CD4-positive, alpha-beta memory T cell (primary cell): ENCODE measurements at regions not wholly inside any gene's neighbourhood (a gene's known extent, or its start where the extent isn't known, plus 50 kb on each side); places are given as distances from the start of the nearest gene placed in this dataset.
"Not testable (repeated sequence)": the region's sequence is repeated elsewhere in the genome, so short reads cannot be mapped to it uniquely, and the experiment has no call there.

Source experiments
- CTCF ChIA-PET: fragments of 350-600 bp; sonication (Branson Sonifier 250); formaldehyde crosslinking; loops from one replicate; lab custom pipeline; 2021; ENCODE audit warnings: inconsistent platforms; ENCODE audit not compliant: partially characterized antibody; lab: Charles Lee
- POLR2A ChIA-PET: fragments of 350-600 bp; sonication (Branson Sonifier 250); formaldehyde crosslinking; loops from one replicate; lab custom pipeline; 2021; ENCODE audit not compliant: partially characterized antibody; lab: Charles Lee
- DNase-seq, 5 donors: peaks; one replicate each; pipeline versions ENCODE4 v3.0.0 to v3.0.0-alpha.2; 2020 to 2022; ENCODE audit warnings: mixed read lengths in 1 of 5
- H3K27ac ChIP-seq: one replicate; pipeline ENCODE4 v1.7.0; 2013; ENCODE audit warnings: low read depth, low read length
- H3K27me3 ChIP-seq: 2 replicates; pipeline ENCODE4 v1.7.0; 2013; ENCODE audit warnings: mild to moderate bottlenecking, low read length, moderate library complexity; ENCODE audit not compliant: insufficient read depth
- H3K36me3 ChIP-seq: 2 replicates; pipeline ENCODE4 v1.7.0; 2013; ENCODE audit warnings: mild to moderate bottlenecking, low read length, moderate library complexity; ENCODE audit not compliant: insufficient read depth
- H3K4me1 ChIP-seq: 2 replicates; pipeline ENCODE4 v1.7.0; 2013; ENCODE audit warnings: mild to moderate bottlenecking, low read length, moderate library complexity; ENCODE audit not compliant: insufficient read depth
- H3K4me3 ChIP-seq, 2 donors: one replicate each; pipeline ENCODE4 v1.7.0; 2013; ENCODE audit warnings: low read length in 2 of 2, mild to moderate bottlenecking in 1 of 2
- H3K9me3 ChIP-seq, 2 donors: one replicate each; pipeline ENCODE4 v1.7.0; 2013; ENCODE audit warnings: low read length in 2 of 2, control low read depth in 1 of 2; ENCODE audit not compliant: control insufficient read depth in 1 of 2
- H3K27ac Mint-ChIP-seq, 7 donors: one replicate each; pipeline ENCODE4 v1.8.0; 2020 to 2021; ENCODE audit warnings: mixed read lengths in 7 of 7, mild to moderate bottlenecking in 6 of 7, inconsistent platforms in 3 of 7, moderate library complexity in 3 of 7
- H3K27me3 Mint-ChIP-seq, 2 donors: one replicate each; pipeline ENCODE4 v1.8.0; 2020 to 2021; ENCODE audit warnings: mixed read lengths in 2 of 2
- H3K36me3 Mint-ChIP-seq, 2 donors: one replicate each; pipeline ENCODE4 v1.8.0; 2020 to 2021; ENCODE audit warnings: mixed read lengths in 2 of 2, inconsistent platforms in 1 of 2, mild to moderate bottlenecking in 1 of 2
- H3K4me1 Mint-ChIP-seq, 4 donors: one replicate each; pipeline ENCODE4 v1.8.0; 2020 to 2021; ENCODE audit warnings: mixed read lengths in 4 of 4, mild to moderate bottlenecking in 1 of 4
- H3K4me3 Mint-ChIP-seq, 8 donors: one replicate each; pipeline ENCODE4 v1.8.0; 2020 to 2021; ENCODE audit warnings: mixed read lengths in 8 of 8, mild to moderate bottlenecking in 7 of 8, moderate library complexity in 6 of 8, inconsistent platforms in 3 of 8
- H3K9me3 Mint-ChIP-seq, 8 donors: one replicate each; pipeline ENCODE4 v1.8.0; 2020 to 2021; ENCODE audit warnings: mixed read lengths in 8 of 8, mild to moderate bottlenecking in 5 of 8, inconsistent platforms in 3 of 8, moderate library complexity in 1 of 8
- intact Hi-C: fragments of 100-400 bp; cut with micrococcal nuclease; formaldehyde crosslinking; loops from one replicate; pipeline ENCODE4 v1.15.1; 2023

GRCh38 chr1:229006121-229006870, 264.6 kb upstream of the RAB4A start:
- Histone ChIP-seq H3K4me1 (peaks cover 6% of the 10 kb centered on the region), H3K4me3 (no peak overlapping the region), H3K27ac (no peak overlapping the region), H3K27me3 (no peaks in the 10 kb centered on the region), H3K36me3 (no peaks in the 10 kb centered on the region), H3K9me3 (no peaks in the 10 kb centered on the region)
- no peaks in the 10 kb centered on the region for H3K36me3 Mint-ChIP-seq
- H3K27me3 Mint-ChIP-seq = no peaks in the 10 kb centered on the region
- DNase-seq = no peak
- ChIA-PET POLR2A (no interaction called here), CTCF (no interaction called here)
- peak overlapping the region in 1 of 7 donors; percentile 22 for H3K27ac Mint-ChIP-seq
- no peaks in the 10 kb centered on the region for H3K9me3 Mint-ChIP-seq
- H3K4me1 Mint-ChIP-seq = peaks cover 3 to 18% (median 13%) of the 10 kb centered on the region in 4 donors
- intact Hi-C loops = no loop called here
- no peak overlapping the region for H3K4me3 Mint-ChIP-seq

GRCh38 chr1:229007167-229007566, 263.7 kb upstream of the RAB4A start:
- Mint-ChIP-seq H3K4me3 (no peak overlapping the region), H3K27me3 (no peaks in the 10 kb centered on the region), H3K27ac (no peak overlapping the region), H3K36me3 (no peaks in the 10 kb centered on the region), H3K4me1 (peaks cover 0 to 9% (median 5%) of the 10 kb centered on the region in 4 donors), H3K9me3 (no peaks in the 10 kb centered on the region)
- Histone ChIP-seq H3K27me3 (no peaks in the 10 kb centered on the region), H3K36me3 (no peaks in the 10 kb centered on the region), H3K9me3 (no peaks in the 10 kb centered on the region), H3K27ac (no peak overlapping the region), H3K4me3 (no peak overlapping the region), H3K4me1 (no peaks in the 10 kb centered on the region)
- intact Hi-C loops = no loop called here
- CTCF ChIA-PET = no interaction called here
- POLR2A ChIA-PET = no interaction called here
- DNase-seq = no peak

- POLR2A ChIA-PET = interaction anchor here (0.7 kb wide), 1 partner anchor 8 kb away, joined by 3 read pairs; no protein-coding TSS in a partner anchor
- H3K4me1 Mint-ChIP-seq = peaks cover 0 to 4% (median 1%) of the 10 kb centered on the region in 4 donors
Measured at GRCh38 chr1:229007701-229008100, 263.2 kb upstream of the RAB4A start.

GRCh38 chr1:229008347-229008746, 262.6 kb upstream of the RAB4A start:
- H3K36me3 Mint-ChIP-seq, CTCF ChIA-PET, H3K9me3 Mint-ChIP-seq, DNase-seq, H3K27ac Mint-ChIP-seq, H3K27ac ChIP-seq, H3K27me3 ChIP-seq, H3K27me3 Mint-ChIP-seq, H3K4me3 ChIP-seq, intact Hi-C loops, H3K36me3 ChIP-seq, H3K9me3 ChIP-seq, H3K4me1 ChIP-seq, H3K4me1 Mint-ChIP-seq, H3K4me3 Mint-ChIP-seq: not testable (repeated sequence)
- POLR2A ChIA-PET = interaction anchor here (0.7 kb wide), 1 partner anchor 8 kb away, joined by 3 read pairs; no protein-coding TSS in a partner anchor

More at GRCh38 chr1:229007701-229008100, 263.2 kb upstream of the RAB4A start:
- Histone ChIP-seq H3K27me3 (no peaks in the 10 kb centered on the region), H3K9me3 (no peaks in the 10 kb centered on the region), H3K4me3 (no peak overlapping the region), H3K36me3 (no peaks in the 10 kb centered on the region), H3K4me1 (no peaks in the 10 kb centered on the region), H3K27ac (no peak overlapping the region)
- no peak overlapping the region for H3K27ac Mint-ChIP-seq
- H3K4me3 Mint-ChIP-seq = no peak overlapping the region
- no peaks in the 10 kb centered on the region for H3K36me3 Mint-ChIP-seq
- CTCF ChIA-PET = no interaction called here
- no peaks in the 10 kb centered on the region for H3K9me3 Mint-ChIP-seq
- intact Hi-C loops = no loop called here
- no peaks in the 10 kb centered on the region for H3K27me3 Mint-ChIP-seq
- no peak for DNase-seq

GRCh38 chr1:229011022-229011421, 259.9 kb upstream of the RAB4A start:
- H3K4me3 Mint-ChIP-seq = no peak overlapping the region
- Histone ChIP-seq H3K27ac (no peak overlapping the region), H3K27me3 (no peaks in the 10 kb centered on the region), H3K4me3 (no peak overlapping the region), H3K4me1 (no peaks in the 10 kb centered on the region), H3K36me3 (no peaks in the 10 kb centered on the region), H3K9me3 (no peaks in the 10 kb centered on the region)
- intact Hi-C loops = no loop called here
- no peaks in the 10 kb centered on the region for H3K4me1 Mint-ChIP-seq
- no peak for DNase-seq
- H3K27me3 Mint-ChIP-seq = no peaks in the 10 kb centered on the region
- POLR2A ChIA-PET = no interaction called here
- H3K36me3 Mint-ChIP-seq = no peaks in the 10 kb centered on the region
- no peak overlapping the region for H3K27ac Mint-ChIP-seq
- CTCF ChIA-PET = interaction anchor here (1.6 kb wide), 1 partner anchor 9 kb away, joined by 3 read pairs; no protein-coding TSS in a partner anchor
- H3K9me3 Mint-ChIP-seq = no peaks in the 10 kb centered on the region

GRCh38 chr1:229012823-229013222, 258.1 kb upstream of the RAB4A start:
- Histone ChIP-seq H3K4me1 (no peaks in the 10 kb centered on the region), H3K27ac (no peak overlapping the region), H3K9me3 (no peaks in the 10 kb centered on the region), H3K27me3 (no peaks in the 10 kb centered on the region), H3K4me3 (no peak overlapping the region), H3K36me3 (no peaks in the 10 kb centered on the region)
- POLR2A ChIA-PET = no interaction called here
- no peaks in the 10 kb centered on the region for H3K4me1 Mint-ChIP-seq
- no peaks in the 10 kb centered on the region for H3K27me3 Mint-ChIP-seq
- intact Hi-C loops = no loop called here
- DNase-seq = no peak
- H3K9me3 Mint-ChIP-seq = no peaks in the 10 kb centered on the region
- no peak overlapping the region for H3K4me3 Mint-ChIP-seq
- peak overlapping the region in 1 of 7 donors; percentile 30 for H3K27ac Mint-ChIP-seq
- H3K36me3 Mint-ChIP-seq = no peaks in the 10 kb centered on the region
- CTCF ChIA-PET = no interaction called here

- H3K27me3 ChIP-seq = no peaks in the 10 kb centered on the region
- H3K4me1 ChIP-seq = no peaks in the 10 kb centered on the region
- no peak for DNase-seq
- intact Hi-C loops = no loop called here
- Mint-ChIP-seq H3K4me1 (no peaks in the 10 kb centered on the region), H3K27me3 (no peaks in the 10 kb centered on the region), H3K36me3 (no peaks in the 10 kb centered on the region), H3K4me3 (no peak overlapping the region), H3K9me3 (peaks cover 0 to 2% (median 0%) of the 10 kb centered on the region in 8 donors), H3K27ac (no peak overlapping the region)
- H3K4me3 ChIP-seq = no peak overlapping the region
- ChIA-PET POLR2A (interaction anchor here (0.8 kb wide), 1 partner anchor 82 kb away, joined by 3 read pairs; no protein-coding TSS in a partner anchor), CTCF (no interaction called here)
- H3K36me3 ChIP-seq = no peaks in the 10 kb centered on the region
- no peak overlapping the region for H3K27ac ChIP-seq
- H3K9me3 ChIP-seq = no peaks in the 10 kb centered on the region
Measured at GRCh38 chr1:229013981-229014380, 256.9 kb upstream of the RAB4A start.
